ENCODE measurements at regions not wholly inside any gene's neighbourhood (a gene's known extent, or its start where the extent isn't known, plus 50 kb on each side); places are given as distances from the start of the nearest gene placed in this dataset.

- Histone ChIP-seq H3K27ac (peak overlapping the region in 3 of 8 donors; percentile 51 to 59 (median 57)), H3K36me3 (no peaks in the 10 kb centered on the region), H3K4me3 (no peak overlapping the region), H3K4me1 (peaks cover 0 to 13% (median 0%) of the 10 kb centered on the region in 6 donors), H3K27me3 (replicated peaks in 1 of 7) (peaks cover 0 to 21% (median 0%) of the 10 kb centered on the region in 7 donors), H3K9me3 (no peaks in the 10 kb centered on the region)
- WGBS, 5 donors = 67 to 84% (median 74%) methylated on average over 4 of the region's 4 CpGs
- DNase-seq = no peak
- no peak for TF ChIP-seq POLR2A (IDR thresholded peaks at IDR 0.05)
- TF ChIP-seq, protein P1, sequence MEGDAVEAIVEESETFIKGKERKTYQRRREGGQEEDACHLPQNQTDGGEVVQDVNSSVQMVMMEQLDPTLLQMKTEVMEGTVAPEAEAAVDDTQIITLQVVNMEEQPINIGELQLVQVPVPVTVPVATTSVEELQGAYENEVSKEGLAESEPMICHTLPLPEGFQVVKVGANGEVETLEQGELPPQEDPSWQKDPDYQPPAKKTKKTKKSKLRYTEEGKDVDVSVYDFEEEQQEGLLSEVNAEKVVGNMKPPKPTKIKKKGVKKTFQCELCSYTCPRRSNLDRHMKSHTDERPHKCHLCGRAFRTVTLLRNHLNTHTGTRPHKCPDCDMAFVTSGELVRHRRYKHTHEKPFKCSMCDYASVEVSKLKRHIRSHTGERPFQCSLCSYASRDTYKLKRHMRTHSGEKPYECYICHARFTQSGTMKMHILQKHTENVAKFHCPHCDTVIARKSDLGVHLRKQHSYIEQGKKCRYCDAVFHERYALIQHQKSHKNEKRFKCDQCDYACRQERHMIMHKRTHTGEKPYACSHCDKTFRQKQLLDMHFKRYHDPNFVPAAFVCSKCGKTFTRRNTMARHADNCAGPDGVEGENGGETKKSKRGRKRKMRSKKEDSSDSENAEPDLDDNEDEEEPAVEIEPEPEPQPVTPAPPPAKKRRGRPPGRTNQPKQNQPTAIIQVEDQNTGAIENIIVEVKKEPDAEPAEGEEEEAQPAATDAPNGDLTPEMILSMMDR (IDR thresholded peaks at IDR 0.05 in 8 of 11, conservative IDR thresholded peaks at IDR 0.05 in 3 of 11) = no peak
- TF ChIP-seq POLR2AphosphoS5 (IDR thresholded peaks at IDR 0.05) = peak in 1 of 3 donors; percentile 26
- intact Hi-C loops (cut with DNase I; ENCODE audit: low total_unique reads) = no loop called here
Observed at GRCh38 chrX:15911734-15912550, 57.3 kb upstream of the AP1S2 start.

DNA sequence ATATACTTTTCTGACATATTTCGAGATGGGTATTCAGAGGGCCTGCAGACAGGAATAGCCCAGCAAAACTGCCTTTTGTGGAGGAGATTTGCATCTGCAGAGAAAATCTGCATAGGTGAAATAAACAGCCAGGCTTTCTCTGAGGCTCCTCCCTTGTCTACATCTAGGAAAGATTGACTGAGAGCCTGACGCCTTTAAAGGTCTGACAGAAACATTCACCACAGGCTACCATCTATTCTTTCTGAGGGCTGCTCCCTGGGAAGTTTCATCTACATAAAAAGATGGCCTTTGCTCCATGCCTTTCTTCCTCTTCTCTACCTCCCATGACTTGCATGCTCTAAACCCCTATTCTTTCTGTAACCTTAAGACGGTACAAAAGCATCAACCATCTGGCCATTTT, 55.0 kb upstream of the AP1S2 start:
- TF ChIP-seq POLR2AphosphoS5 (IDR thresholded peaks at IDR 0.05) (no peak), POLR2A (IDR thresholded peaks at IDR 0.05) (no peak)
- TF ChIP-seq, protein P1 (IDR thresholded peaks at IDR 0.05 in 8 of 11, conservative IDR thresholded peaks at IDR 0.05 in 3 of 11) = no peak
- WGBS, 5 donors = 56 to 90% (median 81%) methylated on average over 3 of the region's 3 CpGs

GRCh38 chrX:15908603-15909290, 54.1 kb upstream of the AP1S2 start:
- TF ChIP-seq POLR2A (IDR thresholded peaks at IDR 0.05) (no peak), POLR2AphosphoS5 (IDR thresholded peaks at IDR 0.05) (no peak)
- TF ChIP-seq, protein P1 (IDR thresholded peaks at IDR 0.05 in 8 of 11, conservative IDR thresholded peaks at IDR 0.05 in 3 of 11) = no peak
- DNase-seq = no peak
- WGBS, 5 donors = 52 to 88% (median 70%) methylated on average over 4 of the region's 4 CpGs
- Histone ChIP-seq H3K4me1 (peaks cover 0 to 6% (median 0%) of the 10 kb centered on the region in 6 donors), H3K27me3 (replicated peaks in 1 of 7) (peaks cover 0 to 2% (median 0%) of the 10 kb centered on the region in 7 donors), H3K4me3 (no peak overlapping the region), H3K9me3 (no peaks in the 10 kb centered on the region), H3K36me3 (no peaks in the 10 kb centered on the region), H3K27ac (no peak overlapping the region)
- intact Hi-C loops (cut with DNase I; ENCODE audit: low total_unique reads) = no loop called here

More for the DNA sequence above, 55.0 kb upstream of the AP1S2 start:
- intact Hi-C loops (cut with DNase I; ENCODE audit: low total_unique reads) = no loop called here
- H3K4me1 ChIP-seq = peaks cover 0 to 4% (median 0%) of the 10 kb centered on the region in 6 donors
- H3K9me3 ChIP-seq = no peaks in the 10 kb centered on the region
- no peak overlapping the region for H3K27ac ChIP-seq
- no peak for DNase-seq
- H3K36me3 ChIP-seq = no peaks in the 10 kb centered on the region
- H3K4me3 ChIP-seq = no peak overlapping the region
- peaks cover 0 to 10% (median 0%) of the 10 kb centered on the region in 7 donors for H3K27me3 ChIP-seq (replicated peaks in 1 of 7)
